ENCODE measurements at regions not wholly inside any gene's neighbourhood (a gene's known extent, or its start where the extent isn't known, plus 50 kb on each side); places are given as distances from the start of the nearest gene placed in this dataset.

- no peak for DNase-seq
- in situ Hi-C loops (cut with MboI; ENCODE audit: low pct_ligation_motif_present in 1 of 4, low pct_unique_long_range_greater_than_20kb in 1 of 4, low sequenced_read_pairs in 3 of 4) (no loop called here), intact Hi-C loops (cut with DNase I; ENCODE audit: low total_unique reads) (no loop called here)
- Histone ChIP-seq H3K36me3 (no peaks in the 10 kb centered on the region), H3K27ac (no peak overlapping the region), H3K4me3 (no peak overlapping the region), H3K27me3 (no peaks in the 10 kb centered on the region), H3K4me1 (peaks cover 3 to 27% (median 14%) of the 10 kb centered on the region in 4 donors), H3K9me3 (no peaks in the 10 kb centered on the region)
- TF ChIP-seq EP300 (IDR thresholded peaks at IDR 0.05; ENCODE audit: low read depth) (no peak), CTCF (IDR thresholded peaks at IDR 0.05) (no peak)
Measured at GRCh38 chr7:112854169-112854568, 64.0 kb upstream of the TMEM168 start.

- TF ChIP-seq CTCF (IDR thresholded peaks at IDR 0.05) = no peak
- TF ChIP-seq EP300 (IDR thresholded peaks at IDR 0.05; ENCODE audit: low read depth) = no peak
- no peak for TF ChIP-seq POLR2AphosphoS5 (IDR thresholded peaks at IDR 0.05)
- no peak for TF ChIP-seq POLR2A (IDR thresholded peaks at IDR 0.05)
- Histone ChIP-seq H3K4me1 (peaks cover 3 to 27% (median 14%) of the 10 kb centered on the region in 4 donors), H3K27ac (peak overlapping the region in 1 of 4 donors; percentile 53), H3K36me3 (no peaks in the 10 kb centered on the region), H3K27me3 (no peaks in the 10 kb centered on the region), H3K9me3 (no peaks in the 10 kb centered on the region), H3K4me3 (no peak overlapping the region)
- no peak for DNase-seq
- intact Hi-C loops (cut with DNase I; ENCODE audit: low total_unique reads) (no loop called here), in situ Hi-C loops (cut with MboI; ENCODE audit: low pct_ligation_motif_present in 1 of 4, low pct_unique_long_range_greater_than_20kb in 1 of 4, low sequenced_read_pairs in 3 of 4) (no loop called here)
Measured at GRCh38 chr7:112853422-112853821, 63.2 kb upstream of the TMEM168 start.

- WGBS, 2 donors (ENCODE audit: low coverage in 1 of 2) = 100% methylated on average over 1 of the region's 1 CpG
- in situ Hi-C loops (cut with MboI; ENCODE audit: low pct_ligation_motif_present in 1 of 4, low pct_unique_long_range_greater_than_20kb in 1 of 4, low sequenced_read_pairs in 3 of 4) (no loop called here), intact Hi-C loops (cut with DNase I; ENCODE audit: low total_unique reads) (no loop called here)
- Histone ChIP-seq H3K36me3 (no peaks in the 10 kb centered on the region), H3K27ac (no peak overlapping the region), H3K4me1 (no peaks in the 10 kb centered on the region), H3K4me3 (no peak overlapping the region), H3K27me3 (no peaks in the 10 kb centered on the region), H3K9me3 (no peaks in the 10 kb centered on the region)
- no peak for DNase-seq
- TF ChIP-seq CTCF (IDR thresholded peaks at IDR 0.05) (no peak), POLR2AphosphoS5 (IDR thresholded peaks at IDR 0.05) (no peak), POLR2A (IDR thresholded peaks at IDR 0.05) (no peak), EP300 (IDR thresholded peaks at IDR 0.05; ENCODE audit: low read depth) (no peak)
Measured at GRCh38 chr7:112843151-112843550, 53.0 kb upstream of the TMEM168 start.
